ENCODE measurements at regions not wholly inside any gene's neighbourhood (a gene's known extent, or its start where the extent isn't known, plus 50 kb on each side); places are given as distances from the start of the nearest gene placed in this dataset.

DNA sequence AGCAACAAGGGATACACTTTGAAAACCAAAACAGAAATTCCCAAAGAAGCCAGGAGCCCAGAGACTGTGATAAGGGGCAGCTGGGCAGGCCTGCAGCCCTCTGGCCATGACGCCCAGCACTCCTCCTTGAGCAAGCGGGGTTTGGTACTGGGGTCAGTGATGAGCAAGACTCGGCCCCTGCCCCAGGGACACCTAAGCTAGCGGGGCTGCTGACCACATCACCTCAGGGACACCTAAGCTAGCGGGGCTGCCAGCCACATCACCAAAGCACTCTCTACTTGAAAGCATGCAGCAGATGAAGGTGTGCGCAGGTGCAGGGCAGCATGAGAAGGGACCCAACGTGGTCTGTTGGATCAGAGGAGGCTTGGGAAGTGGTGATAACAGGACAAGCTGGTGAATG lies 108.0 kb upstream of the PPP2R2D start:
- TF ChIP-seq ZNF622 (IDR thresholded peaks at IDR 0.05) (no peak), CEBPB (IDR thresholded peaks at IDR 0.05; ENCODE audit: borderline replicate concordance in 1 of 2, low read depth in 2 of 2, low read length in 2 of 2) (no peak), EP300 (IDR thresholded peaks at IDR 0.05; ENCODE audit: borderline replicate concordance in 1 of 2, control insufficient read depth in 1 of 2, low read depth in 2 of 2, low read length in 2 of 2) (no peak), TCF7 (IDR thresholded peaks at IDR 0.05; ENCODE audit: borderline replicate concordance) (no peak), NFIC (IDR thresholded peaks at IDR 0.05; ENCODE audit: low read depth, low read length) (no peak), SP1 (IDR thresholded peaks at IDR 0.05; ENCODE audit: low read depth, low read length) (no peak), TARDBP (IDR thresholded peaks at IDR 0.05; ENCODE audit: borderline replicate concordance) (no peak)
- TF ChIP-seq, protein P1, sequence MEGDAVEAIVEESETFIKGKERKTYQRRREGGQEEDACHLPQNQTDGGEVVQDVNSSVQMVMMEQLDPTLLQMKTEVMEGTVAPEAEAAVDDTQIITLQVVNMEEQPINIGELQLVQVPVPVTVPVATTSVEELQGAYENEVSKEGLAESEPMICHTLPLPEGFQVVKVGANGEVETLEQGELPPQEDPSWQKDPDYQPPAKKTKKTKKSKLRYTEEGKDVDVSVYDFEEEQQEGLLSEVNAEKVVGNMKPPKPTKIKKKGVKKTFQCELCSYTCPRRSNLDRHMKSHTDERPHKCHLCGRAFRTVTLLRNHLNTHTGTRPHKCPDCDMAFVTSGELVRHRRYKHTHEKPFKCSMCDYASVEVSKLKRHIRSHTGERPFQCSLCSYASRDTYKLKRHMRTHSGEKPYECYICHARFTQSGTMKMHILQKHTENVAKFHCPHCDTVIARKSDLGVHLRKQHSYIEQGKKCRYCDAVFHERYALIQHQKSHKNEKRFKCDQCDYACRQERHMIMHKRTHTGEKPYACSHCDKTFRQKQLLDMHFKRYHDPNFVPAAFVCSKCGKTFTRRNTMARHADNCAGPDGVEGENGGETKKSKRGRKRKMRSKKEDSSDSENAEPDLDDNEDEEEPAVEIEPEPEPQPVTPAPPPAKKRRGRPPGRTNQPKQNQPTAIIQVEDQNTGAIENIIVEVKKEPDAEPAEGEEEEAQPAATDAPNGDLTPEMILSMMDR (IDR thresholded peaks at IDR 0.05 in 2 of 3, conservative IDR thresholded peaks at IDR 0.05 in 1 of 3; ENCODE audit: control insufficient read depth in 2 of 3, extremely low read depth in 1 of 3, insufficient read depth in 1 of 3, low read depth in 3 of 3, low read length in 3 of 3) = no peak
